Esophagus muscularis mucosa (tissue), 4 donors: ENCODE measurements at regions not wholly inside any gene's neighbourhood (a gene's known extent, or its start where the extent isn't known, plus 50 kb on each side); places are given as distances from the start of the nearest gene placed in this dataset.

Source experiments
- EP300 ChIP-seq: sonication (generic); formaldehyde crosslinking; IDR thresholded peaks from one replicate; pipeline ENCODE4 v1.6.1; 2017; ENCODE audit warnings: antibody characterized with exemption
- POLR2A ChIP-seq: fragments of 450-650 bp; IDR thresholded peaks from one replicate; pipeline ENCODE4 v1.6.1; 2017; ENCODE audit warnings: antibody characterized with exemption, moderate library complexity, mild to moderate bottlenecking, low read depth
- POLR2AphosphoS5 ChIP-seq, 2 donors: sonication (generic); formaldehyde crosslinking; IDR thresholded peaks; one replicate each; pipeline ENCODE4 v1.6.1; 2017; ENCODE audit warnings: antibody characterized with exemption in 2 of 2
- TF ChIP-seq, protein P1 (sequence below), 3 experiments: fragments of 200-600 bp in 2 of 3; fragments of 450-650 bp in 1 of 3; sonication (generic) in 2 of 3; IDR thresholded peaks; one replicate each; pipeline ENCODE4 v1.5.1; 2017 to 2019; ENCODE audit warnings: antibody characterized with exemption in 3 of 3, mild to moderate bottlenecking in 2 of 3, moderate library complexity in 1 of 3

DNA sequence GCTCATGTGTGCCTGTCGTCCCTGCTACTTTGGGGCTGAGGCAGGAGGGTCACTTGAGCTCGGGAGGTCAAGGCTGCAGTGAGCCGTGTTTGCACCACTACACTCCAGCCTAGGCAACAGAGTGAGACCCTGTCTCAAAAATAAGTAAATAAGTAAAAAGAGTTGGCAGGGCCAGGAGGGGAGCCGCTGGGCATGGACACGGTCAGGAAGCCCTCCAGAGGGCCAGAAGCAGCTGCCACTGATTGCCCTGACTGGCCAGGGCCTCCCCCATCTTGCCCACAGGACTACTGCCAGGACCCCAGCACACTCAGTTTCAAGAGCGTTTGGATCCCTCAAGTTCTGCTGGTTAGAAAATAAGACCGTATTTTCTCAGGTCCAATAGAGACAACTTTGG is 112.2 kb upstream of the IPO9 start:
- TF ChIP-seq, protein P1, sequence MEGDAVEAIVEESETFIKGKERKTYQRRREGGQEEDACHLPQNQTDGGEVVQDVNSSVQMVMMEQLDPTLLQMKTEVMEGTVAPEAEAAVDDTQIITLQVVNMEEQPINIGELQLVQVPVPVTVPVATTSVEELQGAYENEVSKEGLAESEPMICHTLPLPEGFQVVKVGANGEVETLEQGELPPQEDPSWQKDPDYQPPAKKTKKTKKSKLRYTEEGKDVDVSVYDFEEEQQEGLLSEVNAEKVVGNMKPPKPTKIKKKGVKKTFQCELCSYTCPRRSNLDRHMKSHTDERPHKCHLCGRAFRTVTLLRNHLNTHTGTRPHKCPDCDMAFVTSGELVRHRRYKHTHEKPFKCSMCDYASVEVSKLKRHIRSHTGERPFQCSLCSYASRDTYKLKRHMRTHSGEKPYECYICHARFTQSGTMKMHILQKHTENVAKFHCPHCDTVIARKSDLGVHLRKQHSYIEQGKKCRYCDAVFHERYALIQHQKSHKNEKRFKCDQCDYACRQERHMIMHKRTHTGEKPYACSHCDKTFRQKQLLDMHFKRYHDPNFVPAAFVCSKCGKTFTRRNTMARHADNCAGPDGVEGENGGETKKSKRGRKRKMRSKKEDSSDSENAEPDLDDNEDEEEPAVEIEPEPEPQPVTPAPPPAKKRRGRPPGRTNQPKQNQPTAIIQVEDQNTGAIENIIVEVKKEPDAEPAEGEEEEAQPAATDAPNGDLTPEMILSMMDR (IDR thresholded peaks at IDR 0.05) = no peak
- no peak for TF ChIP-seq POLR2A
- TF ChIP-seq POLR2AphosphoS5 (IDR thresholded peaks at IDR 0.05) = no peak
- TF ChIP-seq EP300 = no peak
